HG03103 (cell line): ENCODE measurements at regions not wholly inside any gene's neighbourhood (a gene's known extent, or its start where the extent isn't known, plus 50 kb on each side); places are given as distances from the start of the nearest gene placed in this dataset.
"Not testable (repeated sequence)": the region's sequence is repeated elsewhere in the genome, so short reads cannot be mapped to it uniquely, and the experiment has no call there.

Experiments used
- ATAC-seq: cut with Tn5 transposase; IDR thresholded peaks from one replicate; pipeline ENCODE4 v1.9.1; 2021; ENCODE audit warnings: low read depth; ENCODE audit not compliant: unreplicated experiment

- not testable (repeated sequence) for ATAC-seq
Observed at GRCh38 chr5:7265776-7266175, 130.2 kb upstream of the ADCY2 start.

GRCh38 chr5:7268722-7269121, 127.2 kb upstream of the ADCY2 start:
- not testable (repeated sequence) for ATAC-seq

- ATAC-seq, result no peak
Observed at GRCh38 chr5:7269591-7270274, 126.2 kb upstream of the ADCY2 start.

GRCh38 chr5:7271435-7272084, 124.4 kb upstream of the ADCY2 start:
- ATAC-seq, result no peak

GRCh38 chr5:7272408-7272965, 123.5 kb upstream of the ADCY2 start:
- ATAC-seq, result no peak

- ATAC-seq, result no peak
Observed at GRCh38 chr5:7274203-7274602, 121.7 kb upstream of the ADCY2 start.

GRCh38 chr5:7289634-7290033, 106.3 kb upstream of the ADCY2 start:
- not testable (repeated sequence) for ATAC-seq

GRCh38 chr5:7297821-7298220, 98.1 kb upstream of the ADCY2 start:
- not testable (repeated sequence) for ATAC-seq

GRCh38 chr5:7299731-7300130, 96.2 kb upstream of the ADCY2 start:
- not testable (repeated sequence) for ATAC-seq

- not testable (repeated sequence) for ATAC-seq
Observed at GRCh38 chr5:7305000-7305674, 90.8 kb upstream of the ADCY2 start.

GRCh38 chr5:7306556-7306955, 89.4 kb upstream of the ADCY2 start:
- not testable (repeated sequence) for ATAC-seq

- ATAC-seq, result not testable (repeated sequence)
Observed at GRCh38 chr5:7307709-7308108, 88.2 kb upstream of the ADCY2 start.

- not testable (repeated sequence) for ATAC-seq
Observed at GRCh38 chr5:7309715-7310114, 86.2 kb upstream of the ADCY2 start.

GRCh38 chr5:7310656-7311055, 85.3 kb upstream of the ADCY2 start:
- not testable (repeated sequence) for ATAC-seq

GRCh38 chr5:7315118-7315517, 80.8 kb upstream of the ADCY2 start:
- no peak for ATAC-seq

- no peak for ATAC-seq
Observed at GRCh38 chr5:7317751-7318150, 78.2 kb upstream of the ADCY2 start.

GRCh38 chr5:7320701-7321301, 75.1 kb upstream of the ADCY2 start:
- ATAC-seq, result no peak

- no peak for ATAC-seq
Observed at GRCh38 chr5:7321724-7322123, 74.2 kb upstream of the ADCY2 start.

GRCh38 chr5:7324919-7325318, 71.0 kb upstream of the ADCY2 start:
- ATAC-seq, result no peak

GRCh38 chr5:7325975-7326913, 69.7 kb upstream of the ADCY2 start:
- ATAC-seq, result no peak
